Ishikawa (cell line): ENCODE measurements at regions not wholly inside any gene's neighbourhood (a gene's known extent, or its start where the extent isn't known, plus 50 kb on each side); places are given as distances from the start of the nearest gene placed in this dataset.

Experiments used
- CEBPB ChIP-seq: IDR thresholded peaks from 2 replicates; pipeline ENCODE4 v1.6.1; 2012
- CREB1 ChIP-seq: IDR thresholded peaks from 2 replicates; pipeline ENCODE4 v1.6.1; 2012; ENCODE audit warnings: low read depth
- EGR1 ChIP-seq: IDR thresholded peaks from 2 replicates; pipeline ENCODE4 v1.6.1; 2012
- EP300 ChIP-seq: IDR thresholded peaks from 2 replicates; pipeline ENCODE4 v1.6.1; 2012; ENCODE audit warnings: borderline replicate concordance
- TAF1 ChIP-seq: IDR thresholded peaks from 2 replicates; pipeline ENCODE4 v1.6.1; 2012; ENCODE audit warnings: low read depth, mild to moderate bottlenecking
- USF1 ChIP-seq: IDR thresholded peaks from 2 replicates; pipeline ENCODE4 v1.6.1; 2012
- YY1 ChIP-seq: IDR thresholded peaks from 2 replicates; pipeline ENCODE4 v1.6.1; 2012; ENCODE audit warnings: low read depth
- TF ChIP-seq, protein P1 (sequence below): IDR thresholded peaks from 2 replicates; pipeline ENCODE4 v1.6.1; 2012
- TF ChIP-seq, protein P2 (sequence below): IDR thresholded peaks from 2 replicates; pipeline ENCODE4 v1.6.1; 2012; ENCODE audit warnings: low read depth, mild to moderate bottlenecking

GRCh38 chr9:109863961-109864360, 84.0 kb downstream of the PALM2AKAP2 start:
- TF ChIP-seq, protein P1, sequence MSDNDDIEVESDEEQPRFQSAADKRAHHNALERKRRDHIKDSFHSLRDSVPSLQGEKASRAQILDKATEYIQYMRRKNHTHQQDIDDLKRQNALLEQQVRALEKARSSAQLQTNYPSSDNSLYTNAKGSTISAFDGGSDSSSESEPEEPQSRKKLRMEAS: no peak
- TF ChIP-seq CEBPB (no peak), EP300 (no peak), YY1 (no peak), EGR1 (no peak), TAF1 (no peak), CREB1 (no peak), USF1 (no peak)
- TF ChIP-seq, protein P2, sequence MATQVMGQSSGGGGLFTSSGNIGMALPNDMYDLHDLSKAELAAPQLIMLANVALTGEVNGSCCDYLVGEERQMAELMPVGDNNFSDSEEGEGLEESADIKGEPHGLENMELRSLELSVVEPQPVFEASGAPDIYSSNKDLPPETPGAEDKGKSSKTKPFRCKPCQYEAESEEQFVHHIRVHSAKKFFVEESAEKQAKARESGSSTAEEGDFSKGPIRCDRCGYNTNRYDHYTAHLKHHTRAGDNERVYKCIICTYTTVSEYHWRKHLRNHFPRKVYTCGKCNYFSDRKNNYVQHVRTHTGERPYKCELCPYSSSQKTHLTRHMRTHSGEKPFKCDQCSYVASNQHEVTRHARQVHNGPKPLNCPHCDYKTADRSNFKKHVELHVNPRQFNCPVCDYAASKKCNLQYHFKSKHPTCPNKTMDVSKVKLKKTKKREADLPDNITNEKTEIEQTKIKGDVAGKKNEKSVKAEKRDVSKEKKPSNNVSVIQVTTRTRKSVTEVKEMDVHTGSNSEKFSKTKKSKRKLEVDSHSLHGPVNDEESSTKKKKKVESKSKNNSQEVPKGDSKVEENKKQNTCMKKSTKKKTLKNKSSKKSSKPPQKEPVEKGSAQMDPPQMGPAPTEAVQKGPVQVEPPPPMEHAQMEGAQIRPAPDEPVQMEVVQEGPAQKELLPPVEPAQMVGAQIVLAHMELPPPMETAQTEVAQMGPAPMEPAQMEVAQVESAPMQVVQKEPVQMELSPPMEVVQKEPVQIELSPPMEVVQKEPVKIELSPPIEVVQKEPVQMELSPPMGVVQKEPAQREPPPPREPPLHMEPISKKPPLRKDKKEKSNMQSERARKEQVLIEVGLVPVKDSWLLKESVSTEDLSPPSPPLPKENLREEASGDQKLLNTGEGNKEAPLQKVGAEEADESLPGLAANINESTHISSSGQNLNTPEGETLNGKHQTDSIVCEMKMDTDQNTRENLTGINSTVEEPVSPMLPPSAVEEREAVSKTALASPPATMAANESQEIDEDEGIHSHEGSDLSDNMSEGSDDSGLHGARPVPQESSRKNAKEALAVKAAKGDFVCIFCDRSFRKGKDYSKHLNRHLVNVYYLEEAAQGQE: no peak
